DMS114 treated with DMSO at 0.1 percent for 48 hours (cell line): ENCODE measurements at regions not wholly inside any gene's neighbourhood (a gene's known extent, or its start where the extent isn't known, plus 50 kb on each side); places are given as distances from the start of the nearest gene placed in this dataset.
A peak's percentile ranks its signal among the peaks of the same experiment; 100 is the strongest.

Source experiments
- DNase-seq: peaks from one replicate; lab custom pipeline; 2025; ENCODE audit not compliant: unreplicated experiment; lab: John Stamatoyannopoulos, UW

DNA sequence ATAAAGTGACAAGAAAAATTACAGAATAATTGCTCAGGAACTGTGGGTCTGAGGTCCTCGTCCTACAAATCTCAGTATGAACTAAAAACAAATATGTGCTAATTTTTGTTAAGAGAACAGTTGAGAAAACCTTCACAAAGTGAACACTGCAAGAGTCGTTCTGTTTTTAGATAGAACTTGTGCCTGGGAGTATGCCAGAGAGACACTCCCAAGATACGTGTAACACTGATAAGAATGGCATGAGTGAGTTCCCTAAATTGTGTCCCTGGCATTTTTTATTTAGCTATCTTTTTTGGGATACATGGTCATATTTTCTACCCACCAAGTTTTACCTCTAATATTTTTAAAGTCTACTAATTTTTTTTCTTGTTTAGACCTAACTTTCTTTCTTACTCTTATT is 860.0 kb upstream of the NR2F2 start:
- no peak for DNase-seq

- DNase-seq, result peak; percentile 86
These were observed 859.4 kb upstream of the NR2F2 start for GRCh38 chr15:95470997-95471689.

DNA sequence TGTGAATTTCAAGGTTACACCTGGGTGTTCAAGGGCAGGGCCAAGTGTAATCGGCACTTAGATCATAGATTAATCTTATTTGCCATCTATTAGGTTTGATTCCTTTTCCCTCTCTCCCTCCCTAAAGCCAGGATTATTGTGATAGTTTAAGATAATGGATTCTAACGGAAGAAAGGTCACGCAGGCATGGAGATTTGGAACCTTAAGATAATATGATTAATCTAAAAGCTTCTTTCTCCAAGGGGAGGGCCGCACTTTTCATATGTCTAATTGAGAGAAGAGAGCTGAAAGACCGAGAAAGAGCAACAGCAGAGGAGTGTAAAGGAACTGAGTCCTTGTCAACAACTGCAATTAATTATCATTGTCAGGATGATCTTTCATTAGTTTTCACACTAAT is 858.8 kb upstream of the NR2F2 start:
- DNase-seq, result peak; percentile 84

DNA sequence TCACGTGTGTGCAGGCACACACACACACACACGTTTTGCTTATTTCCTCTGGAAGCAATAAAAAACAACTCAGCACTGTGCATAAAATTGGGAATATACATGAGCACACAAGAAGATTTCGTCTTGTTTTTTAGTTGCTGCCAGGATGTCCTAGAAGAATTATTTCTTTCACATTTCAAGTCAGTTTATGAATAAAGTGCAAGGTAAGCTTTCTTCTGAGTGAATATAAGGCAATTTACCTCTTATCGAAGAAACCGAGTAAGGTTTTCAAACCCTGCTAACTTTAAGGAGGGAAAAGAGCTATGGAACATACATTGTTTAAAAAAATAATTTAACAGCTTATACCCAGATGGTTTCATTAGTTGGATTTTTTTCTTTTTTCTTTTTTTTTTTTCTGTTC is 855.4 kb upstream of the NR2F2 start:
- DNase-seq, result peak; percentile 32

DNA sequence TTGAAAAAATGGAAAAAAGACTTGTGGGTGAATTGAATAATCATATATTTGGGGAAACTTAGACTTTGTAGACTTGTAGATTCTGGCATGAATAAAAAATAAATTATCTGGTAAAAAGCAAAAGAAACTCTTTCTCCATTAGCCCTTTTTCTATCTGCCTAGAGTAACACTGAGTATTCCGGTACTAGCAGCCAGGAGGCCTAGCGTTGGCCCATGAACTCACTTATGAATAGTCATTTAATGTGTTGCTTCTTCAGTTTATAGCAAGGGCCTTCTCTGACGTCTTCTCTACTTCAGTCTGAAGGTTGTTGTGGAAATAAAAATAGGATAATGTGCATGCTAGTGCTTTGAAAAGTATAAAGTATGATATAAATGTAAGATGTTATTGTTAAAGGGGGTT is 851.2 kb upstream of the NR2F2 start:
- DNase-seq, result no peak

GRCh38 chr15:95485367-95485766 is 845.1 kb upstream of the NR2F2 start:
- no peak for DNase-seq

DNA sequence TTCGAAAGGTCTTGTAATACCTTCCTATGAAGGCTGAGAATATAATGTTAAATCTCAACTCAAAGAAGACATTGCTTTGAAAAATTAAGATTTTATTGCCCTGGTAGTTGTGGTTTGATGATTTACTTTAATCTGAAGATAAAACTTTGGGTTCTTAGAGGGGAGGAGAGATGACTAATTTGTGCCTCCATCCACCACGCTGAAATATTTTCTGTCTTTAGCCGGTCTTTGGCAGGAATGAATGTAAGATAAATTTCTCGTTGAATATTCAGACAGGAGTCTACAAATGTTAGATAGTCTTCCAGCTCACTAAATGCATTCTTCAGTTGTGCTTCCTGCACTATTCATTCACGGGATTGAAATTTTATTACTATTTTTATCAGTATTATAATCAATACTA is 844.3 kb upstream of the NR2F2 start:
- no peak for DNase-seq

DNA sequence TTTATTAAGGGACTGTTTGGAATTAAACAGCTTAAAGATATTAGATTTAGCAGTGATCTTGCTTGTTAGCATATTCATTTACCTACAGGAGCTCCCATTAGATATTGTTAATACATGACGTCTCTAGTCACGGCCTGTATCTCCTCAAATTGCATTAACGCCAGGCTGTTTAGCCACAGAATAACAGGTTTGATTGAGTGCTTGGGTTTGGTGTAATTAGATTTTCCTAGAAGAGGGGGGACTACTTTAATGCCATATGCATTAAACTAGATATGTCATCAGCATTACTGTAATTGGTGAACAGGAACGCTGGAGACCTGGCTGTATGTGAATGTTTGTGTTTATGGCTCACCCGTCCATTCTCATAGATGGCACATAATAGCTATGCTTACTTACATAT is 841.4 kb upstream of the NR2F2 start:
- no peak for DNase-seq

GRCh38 chr15:95492388-95493070 is 838.0 kb upstream of the NR2F2 start:
- no peak for DNase-seq

GRCh38 chr15:95494971-95495541 is 835.4 kb upstream of the NR2F2 start:
- no peak for DNase-seq

- DNase-seq, result no peak
These were observed 832.9 kb upstream of the NR2F2 start for GRCh38 chr15:95497634-95498033.

DNA sequence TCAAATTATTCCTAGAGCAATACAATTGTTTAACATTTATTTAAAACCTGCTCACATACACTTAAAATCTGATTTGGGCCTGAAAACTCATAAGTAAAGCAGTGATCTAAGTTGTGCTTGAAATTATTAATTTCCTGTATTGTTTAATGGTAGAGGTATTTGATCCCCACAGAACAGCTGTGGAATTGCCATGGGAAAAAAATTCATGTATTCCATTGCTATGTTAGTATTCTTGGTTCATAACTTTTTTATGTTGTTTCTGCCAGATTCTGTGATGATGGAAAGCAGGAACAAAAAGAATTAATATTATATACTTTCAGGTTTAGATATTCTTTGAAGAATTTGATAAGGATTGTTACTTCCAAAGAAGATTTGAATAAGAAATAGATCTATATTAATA is 831.5 kb upstream of the NR2F2 start:
- no peak for DNase-seq

DNA sequence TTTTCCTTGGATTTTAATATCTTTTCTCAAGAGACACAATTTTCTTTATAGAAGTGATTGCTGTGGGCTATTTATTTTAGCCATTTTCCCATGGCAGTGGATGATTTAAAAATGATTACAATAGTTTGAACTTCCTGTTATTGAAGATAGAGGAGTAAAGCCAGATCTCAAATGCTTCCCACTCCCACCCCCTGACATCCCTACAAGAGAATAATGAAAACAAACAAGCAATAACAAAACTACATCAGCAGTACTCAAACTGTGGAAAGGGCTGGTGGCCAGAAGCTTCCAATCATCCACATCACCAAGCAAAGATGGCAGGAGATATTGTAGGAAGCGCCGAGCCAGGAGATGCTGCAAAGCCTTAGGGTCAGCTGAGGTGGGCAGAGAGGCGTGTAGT is 831.1 kb upstream of the NR2F2 start:
- no peak for DNase-seq

- DNase-seq, result no peak
These were observed 828.6 kb upstream of the NR2F2 start for GRCh38 chr15:95501865-95502264.

DNA sequence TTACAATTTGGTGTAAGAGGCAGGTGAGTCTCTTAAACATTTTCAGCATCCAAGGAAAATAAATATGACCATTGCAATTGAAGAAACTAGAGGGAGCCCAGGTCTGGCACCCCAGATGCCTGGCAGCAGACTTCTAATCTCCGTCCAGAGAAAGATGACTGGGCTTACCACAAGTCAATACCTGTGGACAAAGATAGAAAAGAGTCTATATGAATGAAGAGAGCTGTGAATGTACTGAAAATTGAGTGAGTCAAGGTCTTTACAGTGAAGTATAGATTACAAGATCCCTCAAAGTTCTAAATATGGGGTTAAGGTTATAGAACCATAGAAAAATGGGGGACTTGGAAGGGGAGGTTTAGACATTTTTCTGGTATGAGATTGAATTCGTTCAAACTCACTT is 827.4 kb upstream of the NR2F2 start:
- DNase-seq, result no peak

GRCh38 chr15:95503640-95504225 is 826.8 kb upstream of the NR2F2 start:
- no peak for DNase-seq

- DNase-seq, result no peak
These were observed 818.8 kb upstream of the NR2F2 start for GRCh38 chr15:95511671-95512070.

GRCh38 chr15:95512906-95513305 is 817.6 kb upstream of the NR2F2 start:
- no peak for DNase-seq

DNA sequence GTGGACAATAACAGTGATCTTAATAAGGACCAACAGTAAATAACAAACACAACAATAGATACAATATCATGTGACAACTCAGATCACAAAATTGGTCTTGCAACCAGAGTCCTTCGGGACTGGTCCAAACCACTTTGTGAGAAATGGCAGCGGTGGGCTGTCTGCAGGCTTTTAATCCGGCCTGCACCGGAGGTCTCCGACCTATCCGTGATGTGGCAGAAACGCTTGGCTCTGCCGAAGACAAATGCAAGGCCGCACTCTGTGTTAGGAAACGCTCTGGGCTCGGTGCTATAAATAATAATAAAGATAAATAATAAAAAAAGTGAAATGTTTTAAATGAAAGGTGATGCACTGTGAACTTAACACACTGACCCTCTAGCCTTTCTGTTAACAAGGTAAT is 810.6 kb upstream of the NR2F2 start:
- no peak for DNase-seq

DNA sequence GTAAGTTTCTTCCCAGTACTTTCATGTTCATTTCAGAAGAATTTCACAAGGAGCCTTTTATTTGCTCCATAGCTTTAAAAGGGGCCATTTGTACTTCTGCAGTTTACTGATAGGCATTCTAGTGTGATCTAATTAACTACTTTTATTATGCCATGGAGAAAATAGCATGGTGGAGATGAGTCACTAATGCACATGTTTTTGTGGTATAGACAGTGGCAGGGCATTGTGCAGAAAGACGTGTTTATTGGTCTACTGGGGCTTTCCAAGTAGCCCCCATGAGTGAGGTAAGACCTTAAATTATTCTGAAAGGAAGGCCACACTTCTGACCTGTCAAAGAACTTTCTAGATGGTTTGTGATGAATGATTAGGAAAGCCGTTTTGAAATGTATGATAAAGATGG is 810.0 kb upstream of the NR2F2 start:
- no peak for DNase-seq

- no peak for DNase-seq
These were observed 809.6 kb upstream of the NR2F2 start for GRCh38 chr15:95520922-95521321.

GRCh38 chr15:95522533-95522932 is 808.0 kb upstream of the NR2F2 start:
- DNase-seq, result no peak
